GM18951 (cell line): ENCODE measurements at regions not wholly inside any gene's neighbourhood (a gene's known extent, or its start where the extent isn't known, plus 50 kb on each side); places are given as distances from the start of the nearest gene placed in this dataset.

Experiments
- POLR2A ChIP-seq: IDR thresholded peaks from 4 replicates; pipeline ENCODE4 v1.6.1; 2011; ENCODE audit warnings: mild to moderate bottlenecking; ENCODE audit not compliant: insufficient read length, insufficient read depth; ENCODE audit errors: extremely low read depth
- in situ Hi-C: fragments of 300-500 bp; cut with MboI; formaldehyde crosslinking; loops from one replicate; pipeline ENCODE4 v1.12.0; 2022; ENCODE audit warnings: low sequenced_read_pairs, mixed read lengths, inconsistent platforms; ENCODE audit not compliant: unreplicated experiment

DNA sequence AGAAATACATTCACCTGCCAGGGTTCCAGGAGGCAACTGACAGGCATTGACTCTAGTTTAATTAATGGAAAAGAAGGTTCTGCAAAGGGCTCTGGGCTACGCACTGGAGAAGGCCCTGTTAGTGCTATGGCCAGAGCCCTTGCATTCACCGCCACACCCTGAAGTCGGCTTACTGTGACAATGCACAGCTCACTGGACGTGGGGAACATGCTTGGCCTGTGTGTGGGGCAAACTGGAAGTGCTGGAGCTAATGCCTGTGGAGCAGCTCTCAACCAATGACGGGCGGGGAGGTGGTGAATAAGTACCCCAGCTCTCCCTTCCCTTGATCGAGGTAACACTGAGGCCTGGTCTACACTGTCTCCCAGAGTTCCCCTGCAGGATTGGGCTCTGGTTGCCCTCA, 209.8 kb downstream of the HAUS1 start:
- no peak for TF ChIP-seq POLR2A
- in situ Hi-C loops: no loop called here

DNA sequence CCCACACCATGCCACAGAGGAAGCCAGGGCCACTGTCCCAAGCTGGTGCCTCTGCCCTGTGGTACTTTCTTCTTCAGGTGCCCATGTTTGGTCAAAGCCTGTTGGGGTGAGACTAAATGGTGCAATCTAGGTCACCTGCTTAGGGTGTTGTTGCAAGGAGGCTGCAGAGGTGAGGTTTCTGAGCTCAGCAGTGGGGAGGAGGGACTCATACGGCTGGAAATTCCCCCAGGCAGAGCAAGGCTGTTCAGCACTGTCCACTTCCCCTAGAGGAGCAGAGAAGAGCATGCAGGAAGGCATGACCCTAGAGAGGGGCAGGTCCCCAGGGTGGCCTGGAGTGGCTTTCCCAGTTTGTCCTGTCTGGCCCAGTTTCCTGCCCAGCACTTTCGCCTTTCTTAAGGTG, 211.0 kb downstream of the HAUS1 start:
- in situ Hi-C loops: no loop called here
- no peak for TF ChIP-seq POLR2A

DNA sequence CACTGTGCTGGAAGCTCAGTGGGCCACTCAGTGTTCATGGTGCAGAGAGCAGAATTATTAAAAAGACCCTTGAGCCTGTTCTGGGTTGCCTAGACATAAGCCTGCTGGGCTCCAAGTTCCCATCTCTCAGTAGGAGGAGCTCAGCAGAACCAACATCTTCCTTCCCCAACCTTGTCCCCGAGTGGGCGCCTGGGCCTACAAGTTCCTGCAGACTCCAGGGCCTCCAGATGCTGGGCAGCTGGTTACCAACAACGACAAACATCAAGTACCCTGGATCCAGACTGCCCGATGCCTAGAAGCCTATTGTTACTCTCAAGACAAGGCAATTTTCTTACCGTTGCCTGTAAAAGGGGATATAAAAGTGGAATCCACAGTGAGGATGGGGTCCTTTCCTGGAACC, 214.2 kb downstream of the HAUS1 start:
- no peak for TF ChIP-seq POLR2A
- in situ Hi-C loops: no loop called here

DNA sequence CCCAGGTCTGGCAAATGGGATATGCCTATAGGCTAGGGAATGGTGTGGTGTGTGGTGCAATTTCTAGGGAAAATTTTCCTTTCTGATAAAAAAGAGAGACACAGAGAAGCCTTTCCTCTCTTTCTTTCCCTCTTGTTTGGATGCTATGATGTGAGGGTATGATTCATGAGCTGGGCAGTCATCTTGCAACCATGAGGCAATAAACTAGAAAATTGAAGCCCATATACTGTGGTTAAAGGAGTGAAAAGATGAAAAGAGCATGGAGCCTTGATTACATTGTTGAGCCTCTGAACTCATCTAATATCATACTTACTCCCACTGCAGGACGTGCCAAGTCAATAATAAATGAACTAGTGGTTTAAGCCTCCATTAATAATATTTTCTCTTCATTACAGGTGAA, 215.6 kb downstream of the HAUS1 start:
- no peak for TF ChIP-seq POLR2A
- in situ Hi-C loops: no loop called here

DNA sequence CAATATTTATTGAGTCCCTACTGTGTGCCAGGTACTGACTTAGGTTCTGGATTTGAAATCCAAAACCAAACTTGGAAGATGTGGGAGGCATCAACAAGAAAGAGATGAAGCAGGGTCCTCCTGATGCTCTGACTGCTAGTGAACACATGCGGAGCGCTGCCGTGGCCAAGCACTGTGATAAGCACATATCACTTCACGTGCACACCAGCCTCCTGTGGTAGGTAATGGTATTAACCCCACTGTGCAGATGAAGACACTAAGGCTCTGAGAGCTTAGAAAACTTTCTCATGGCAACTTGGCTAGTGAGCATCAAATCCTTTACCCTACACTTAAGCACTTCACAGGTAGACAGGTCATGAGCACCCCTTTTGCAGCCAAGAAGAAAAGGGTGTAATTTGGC, 216.1 kb downstream of the HAUS1 start:
- in situ Hi-C loops: no loop called here
- no peak for TF ChIP-seq POLR2A

DNA sequence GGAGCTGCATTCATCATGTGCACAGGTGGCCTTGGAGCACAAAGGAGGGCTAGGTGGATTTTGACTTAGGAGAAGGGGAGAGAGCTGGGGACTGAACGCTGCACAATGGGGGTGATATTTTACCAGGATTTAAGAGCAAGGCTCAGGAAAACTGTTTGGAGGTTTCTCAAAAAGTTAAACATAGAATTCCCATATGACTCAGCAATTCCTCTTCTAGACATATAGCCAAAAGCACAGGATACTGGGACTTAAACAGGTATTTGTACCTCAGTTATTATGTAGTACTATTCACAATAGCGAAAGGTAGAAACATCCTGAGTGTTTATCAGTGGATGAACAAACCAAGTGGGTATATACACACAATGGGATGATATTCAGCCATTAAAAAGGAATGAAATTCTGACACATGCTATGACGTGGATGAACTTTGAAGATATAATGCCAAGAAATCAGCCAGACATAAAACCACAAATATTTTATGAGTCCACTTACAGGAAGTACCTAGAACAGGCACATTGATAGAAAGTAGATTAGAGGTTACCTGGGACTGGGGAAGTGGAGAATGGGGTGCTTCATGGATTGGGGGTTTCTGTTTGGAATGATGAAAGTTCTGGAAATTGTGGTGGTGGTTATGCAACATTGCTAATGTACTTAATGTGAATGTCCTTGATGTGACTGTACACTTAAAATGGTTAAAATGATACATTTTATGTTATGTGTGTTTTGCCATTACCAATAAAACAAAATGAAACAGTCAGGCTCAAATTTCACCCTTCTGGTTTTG, 216.9 kb downstream of the HAUS1 start:
- TF ChIP-seq POLR2A: no peak
- in situ Hi-C loops: no loop called here

DNA sequence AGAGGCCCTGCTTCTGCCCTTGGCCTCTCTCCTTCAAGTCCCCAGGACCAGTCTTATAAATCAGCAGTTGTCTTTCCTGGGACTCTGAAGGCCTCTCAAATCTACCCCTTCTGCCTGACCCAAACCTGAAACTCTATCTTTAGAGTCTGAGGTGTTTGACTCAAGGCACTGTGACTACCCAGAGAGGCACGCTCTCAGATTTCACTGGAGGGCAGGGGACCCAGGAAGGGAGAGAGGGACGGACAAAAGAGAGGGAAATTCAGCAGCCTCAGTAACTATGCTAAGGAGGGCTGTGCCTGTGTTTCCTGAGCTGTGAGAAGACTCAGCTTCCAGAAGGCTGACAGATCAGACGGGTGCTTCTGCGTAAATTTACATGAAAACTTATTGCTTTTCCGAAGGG, 217.8 kb downstream of the HAUS1 start:
- TF ChIP-seq POLR2A: no peak

DNA sequence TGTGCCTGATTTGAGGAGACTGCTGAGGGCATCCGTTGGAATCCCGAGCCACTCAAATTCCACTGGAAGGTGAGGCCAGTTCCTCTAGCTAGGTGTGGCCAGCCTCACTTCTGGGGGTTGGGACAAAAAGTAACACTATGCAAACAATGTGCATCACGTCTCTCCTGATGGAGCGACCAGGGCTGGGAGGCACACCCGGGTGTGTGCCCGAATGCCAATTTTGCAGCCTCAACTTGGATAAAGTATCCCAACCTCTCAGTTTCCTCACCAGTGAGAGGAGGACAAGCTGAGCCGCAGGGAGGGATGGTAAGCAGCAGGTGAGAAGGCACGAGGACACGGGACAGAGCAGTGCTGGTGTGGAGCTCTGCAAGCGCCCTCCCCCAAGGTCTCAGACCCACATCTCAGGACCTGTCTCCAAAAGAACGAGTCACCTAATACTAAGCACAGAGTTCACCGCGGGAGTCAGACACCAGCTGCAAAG, 218.3 kb downstream of the HAUS1 start:
- no peak for TF ChIP-seq POLR2A
- in situ Hi-C loops: no loop called here

More for the DNA sequence above, 217.8 kb downstream of the HAUS1 start:
- in situ Hi-C loops: no loop called here

DNA sequence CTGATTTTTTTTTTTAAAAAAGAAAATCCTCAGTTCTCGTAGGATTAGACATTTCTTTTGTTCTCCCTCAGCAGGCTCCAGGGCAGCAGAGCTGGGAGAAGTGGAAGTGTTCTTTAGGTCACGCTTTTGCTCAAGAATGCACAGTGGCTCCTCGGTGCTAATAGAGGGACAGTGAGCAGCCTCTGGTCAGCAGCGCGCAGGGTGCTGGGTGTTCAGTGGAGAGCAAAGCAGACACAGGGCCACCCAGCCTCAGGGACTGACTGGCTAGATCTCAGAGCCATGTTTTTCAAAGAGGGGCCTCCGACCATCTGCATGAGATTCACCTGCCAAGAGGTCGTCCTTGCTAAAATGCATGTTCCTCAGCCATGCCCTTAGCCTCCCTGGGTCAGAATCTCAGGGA, 218.8 kb downstream of the HAUS1 start:
- TF ChIP-seq POLR2A: no peak
- in situ Hi-C loops: no loop called here

DNA sequence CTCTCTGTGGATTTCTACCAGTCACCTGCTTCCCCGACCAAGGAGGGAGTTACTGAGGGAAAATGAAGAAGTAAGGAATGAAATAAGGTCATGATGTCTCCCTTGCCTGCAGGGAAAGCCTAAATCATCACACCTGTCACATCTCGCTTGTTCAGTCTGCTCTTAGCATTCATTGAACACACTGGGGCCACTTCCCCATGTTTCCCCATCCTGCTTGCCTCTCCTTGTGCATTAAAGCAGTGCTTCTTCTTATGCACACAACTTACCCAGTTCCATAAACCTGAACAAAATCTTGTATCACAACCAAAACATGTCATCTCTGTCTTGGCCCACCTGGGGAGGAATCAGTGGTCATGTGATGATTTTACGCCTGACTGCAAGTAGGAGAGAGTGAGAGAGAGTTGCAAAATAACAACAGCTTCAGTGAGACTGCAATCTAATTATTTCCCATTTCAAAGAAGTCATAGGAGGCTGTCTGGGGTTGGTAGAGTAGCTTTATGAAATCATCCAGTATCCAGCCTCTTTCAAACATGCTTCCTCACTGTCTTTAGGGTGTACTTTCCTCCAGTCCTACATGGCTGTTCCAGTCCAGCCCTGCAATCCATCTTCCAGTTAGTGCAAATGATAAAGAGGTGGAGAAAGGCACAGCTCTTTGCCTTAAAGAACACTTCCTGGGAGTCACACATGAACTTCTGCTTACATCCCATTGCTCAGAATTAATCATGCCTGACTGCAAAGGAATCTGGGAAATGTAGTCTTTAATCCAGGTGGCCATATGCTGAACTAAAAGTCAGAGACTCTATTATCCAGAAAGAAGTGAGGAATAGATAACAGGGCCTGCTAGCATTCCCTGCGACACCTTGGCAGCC, 220.1 kb downstream of the HAUS1 start:
- in situ Hi-C loops: no loop called here
- no peak for TF ChIP-seq POLR2A

DNA sequence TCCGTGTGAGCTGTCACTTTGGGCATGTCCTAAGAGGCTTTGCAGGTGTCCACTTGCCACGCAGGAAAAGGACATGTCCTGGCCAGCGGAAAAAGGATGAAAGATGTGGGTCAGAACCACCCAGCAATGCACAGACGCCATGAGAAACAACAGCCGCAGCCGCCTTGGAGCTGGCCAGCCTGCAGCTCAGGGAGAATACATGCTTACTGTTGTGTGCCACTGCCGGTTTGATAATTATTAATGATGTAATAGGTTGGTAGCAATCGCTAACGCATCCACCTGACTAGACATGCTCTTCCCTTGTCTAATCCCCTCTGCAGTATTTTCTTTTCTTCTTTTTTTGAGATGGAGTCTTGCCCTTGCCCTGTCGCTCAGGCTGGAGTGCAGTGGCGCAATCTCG, 221.7 kb downstream of the HAUS1 start:
- no peak for TF ChIP-seq POLR2A
- in situ Hi-C loops: no loop called here

DNA sequence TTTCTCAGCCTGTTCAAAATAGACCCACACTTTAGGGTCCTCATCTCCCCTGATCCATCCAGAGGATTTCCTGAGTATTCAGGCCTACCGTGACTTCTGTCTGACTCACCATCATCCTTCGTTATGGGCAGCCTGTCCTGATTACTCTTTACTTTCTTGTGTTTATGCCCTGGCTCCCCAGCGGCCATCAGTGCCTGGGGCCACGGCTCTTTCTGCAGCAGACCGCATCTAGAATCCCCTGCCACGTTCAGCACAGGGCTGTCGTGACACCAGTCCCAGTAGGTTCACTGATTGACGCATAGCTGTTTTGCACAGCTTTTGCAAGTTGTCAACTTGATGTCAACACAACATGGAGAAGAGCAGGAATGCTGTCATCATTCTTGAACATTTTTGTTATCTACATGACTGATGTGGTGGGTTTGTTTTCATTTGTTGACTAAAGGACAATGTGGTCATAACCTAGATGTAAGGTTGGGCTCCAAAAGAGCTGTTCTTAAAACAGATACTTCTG, 225.6 kb downstream of the HAUS1 start:
- in situ Hi-C loops: no loop called here
- no peak for TF ChIP-seq POLR2A

DNA sequence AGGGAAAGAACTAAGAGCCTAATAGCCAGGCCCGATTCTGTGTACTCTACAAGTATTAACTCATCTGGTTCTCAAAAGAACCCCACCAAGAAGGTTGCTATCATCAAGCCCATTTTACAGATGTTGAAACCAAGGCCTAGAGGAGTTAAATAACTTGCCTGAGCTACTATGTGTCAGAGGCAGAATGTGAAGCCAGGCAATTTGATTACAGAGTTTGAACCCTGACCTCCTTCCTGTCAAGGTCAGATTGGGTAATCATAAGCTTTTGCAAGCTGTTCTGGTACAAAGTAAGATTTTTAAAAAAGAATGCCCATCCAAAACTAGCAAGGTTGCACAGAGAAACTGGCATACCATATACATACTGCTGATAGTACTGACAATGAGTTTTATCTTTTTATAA, 227.1 kb downstream of the HAUS1 start:
- in situ Hi-C loops: no loop called here
- TF ChIP-seq POLR2A: no peak
